IMR-90 (cell line): ENCODE measurements at regions not wholly inside any gene's neighbourhood (a gene's known extent, or its start where the extent isn't known, plus 50 kb on each side); places are given as distances from the start of the nearest gene placed in this dataset.

ENCODE experiments used
- ATAC-seq: fragments of 200-7000 bp; cut with Tn5 transposase; 2 replicates; pipeline ENCODE4 v1.9.1; 2020; ENCODE audit warnings: low read depth, mild to moderate bottlenecking, moderate library complexity
- BruUV-seq: library from RNA; stranded (reverse); fragments of 400-500 nt; replicated peaks from 2 replicates; lab custom pipeline; 2021; lab: Mats Ljungman, UMichigan
- CTCF ChIA-PET: fragments of 300-600 bp; formaldehyde crosslinking; extraction: SDS; loops from one replicate; lab custom pipeline; 2021; ENCODE audit warnings: antibody characterized with exemption; lab: Yijun Ruan, JAX
- POLR2A ChIA-PET: fragments of 300-600 bp; sonication (Branson Sonifier 250); formaldehyde crosslinking; loops from one replicate; lab custom pipeline; 2022; ENCODE audit warnings: antibody characterized with exemption; ENCODE audit not compliant: unreplicated experiment; lab: Charles Lee
- DNase-seq: peaks from one replicate; pipeline ENCODE4 v3.0.0; 2013
- H2AFZ ChIP-seq: replicated peaks from 2 replicates; pipeline ENCODE3; 2013; ENCODE audit warnings: low read length, mild to moderate bottlenecking; ENCODE audit not compliant: poor library complexity
- H2AK5ac ChIP-seq: 2 replicates; pipeline ENCODE4 v1.6.1; 2013; ENCODE audit warnings: low read depth, low read length, inconsistent platforms
- H2AK9ac ChIP-seq: replicated peaks from 2 replicates; pipeline ENCODE3; 2013; ENCODE audit warnings: mild to moderate bottlenecking, low read depth, low read length, moderate library complexity; ENCODE audit not compliant: poor library complexity
- H2BK120ac ChIP-seq: 2 replicates; pipeline ENCODE4 v1.6.1; 2013; ENCODE audit warnings: low read depth, low read length, inconsistent platforms
- H2BK15ac ChIP-seq: 3 replicates; pipeline ENCODE4 v1.6.1; 2013; ENCODE audit warnings: low read depth, low read length, inconsistent platforms
- H2BK20ac ChIP-seq: 2 replicates; pipeline ENCODE4 v1.6.1; 2013; ENCODE audit warnings: low read depth, mild to moderate bottlenecking, inconsistent platforms, low read length, moderate library complexity
- H2BK5ac ChIP-seq: 2 replicates; pipeline ENCODE4 v1.6.1; 2013; ENCODE audit warnings: mild to moderate bottlenecking, low read depth, low read length, inconsistent platforms; ENCODE audit not compliant: poor library complexity, severe bottlenecking
- H3K14ac ChIP-seq: replicated peaks from 2 replicates; pipeline ENCODE4 v1.6.1; 2013; ENCODE audit warnings: low read depth, low read length, inconsistent platforms
- H3K18ac ChIP-seq: 2 replicates; pipeline ENCODE4 v1.6.1; 2013; ENCODE audit warnings: low read depth, low read length, control low read depth
- H3K23ac ChIP-seq: 2 replicates; pipeline ENCODE4 v1.6.1; 2013; ENCODE audit warnings: low read depth, low read length, inconsistent platforms
- H3K27ac ChIP-seq: 2 replicates; pipeline ENCODE4 v1.5.1; 2013; ENCODE audit warnings: mild to moderate bottlenecking, control low read depth, low read length; ENCODE audit not compliant: insufficient read depth
- H3K27me3 ChIP-seq: 2 replicates; pipeline ENCODE4 v1.6.1; 2013; ENCODE audit warnings: low read length; ENCODE audit not compliant: control insufficient read depth, insufficient read depth
- H3K36me3 ChIP-seq: 2 replicates; pipeline ENCODE4 v1.6.1; 2013; ENCODE audit warnings: low read length, mixed read lengths; ENCODE audit not compliant: control insufficient read depth, insufficient read depth
- H3K4ac ChIP-seq: 2 replicates; pipeline ENCODE4 v1.6.1; 2013; ENCODE audit warnings: low read depth, low read length, inconsistent platforms
- H3K4me1 ChIP-seq: 2 replicates; pipeline ENCODE4 v1.6.1; 2013; ENCODE audit warnings: low read length, mixed read lengths; ENCODE audit not compliant: control insufficient read depth, insufficient read depth
- H3K4me2 ChIP-seq: 2 replicates; pipeline ENCODE4 v1.6.1; 2013; ENCODE audit warnings: low read depth, mild to moderate bottlenecking, control low read depth, low read length, moderate library complexity
- H3K4me3 ChIP-seq: 2 replicates; pipeline ENCODE4 v1.5.1; 2013; ENCODE audit warnings: low read depth, mild to moderate bottlenecking, control low read depth, low read length, moderate library complexity; ENCODE audit not compliant: insufficient read depth
- H3K56ac ChIP-seq: 2 replicates; pipeline ENCODE4 v1.6.1; 2013; ENCODE audit warnings: low read length, inconsistent platforms; ENCODE audit not compliant: insufficient read depth; ENCODE audit errors: extremely low read depth
- H3K79me1 ChIP-seq, 2 experiments: 2 replicates each; pipeline ENCODE4 v1.6.1; 2013; ENCODE audit warnings: low read length in 2 of 2, inconsistent platforms in 1 of 2, low read depth in 1 of 2
- H3K9ac ChIP-seq: 2 replicates; pipeline ENCODE4 v1.6.1; 2013; ENCODE audit warnings: low read depth, low read length, control low read depth
- H3K9me1 ChIP-seq: 2 replicates; pipeline ENCODE4 v1.6.1; 2013; ENCODE audit warnings: low read length, inconsistent platforms; ENCODE audit not compliant: insufficient read depth
- H3K9me3 ChIP-seq: 2 replicates; pipeline ENCODE4 v1.6.1; 2013; ENCODE audit warnings: low read length; ENCODE audit not compliant: control insufficient read depth, insufficient read depth
- H4K20me1 ChIP-seq: 2 replicates; pipeline ENCODE4 v1.6.1; 2013; ENCODE audit warnings: low read length, inconsistent platforms; ENCODE audit not compliant: insufficient read depth
- H4K5ac ChIP-seq: 2 replicates; pipeline ENCODE4 v1.6.1; 2013; ENCODE audit warnings: mild to moderate bottlenecking, low read depth, low read length, control low read depth
- H4K8ac ChIP-seq, 2 experiments: 2 replicates each; pipeline ENCODE4 v1.6.1; 2013; ENCODE audit warnings: low read depth in 2 of 2, low read length in 2 of 2, control low read depth in 1 of 2, inconsistent platforms in 1 of 2
- H4K91ac ChIP-seq: 2 replicates; pipeline ENCODE4 v1.6.1; 2013; ENCODE audit warnings: low read depth, low read length, inconsistent platforms; ENCODE audit not compliant: insufficient read depth
- BHLHE40 ChIP-seq: fragments of 150-350 bp; IDR thresholded peaks from 2 replicates; pipeline ENCODE4 v1.6.1; 2016; ENCODE audit warnings: mild to moderate bottlenecking, low read depth, low read length
- CEBPB ChIP-seq: IDR thresholded peaks from 2 replicates; pipeline ENCODE4 v1.6.1; 2012; ENCODE audit warnings: low read depth, low read length, improper control_type of control experiment
- CHD1 ChIP-seq: IDR thresholded peaks from 2 replicates; pipeline ENCODE4 v1.6.1; 2012; ENCODE audit warnings: low read depth, low read length, improper control_type of control experiment
- CTCF ChIP-seq: conservative IDR thresholded peaks from 2 replicates; pipeline ENCODE4 v1.5.1; 2012; ENCODE audit warnings: mild to moderate bottlenecking, low read depth, low read length, improper control_type of control experiment
- FOS ChIP-seq: fragments of 150-350 bp; IDR thresholded peaks from 2 replicates; pipeline ENCODE4 v1.6.1; 2016; ENCODE audit warnings: low read depth, low read length
- MAFK ChIP-seq: IDR thresholded peaks from 2 replicates; pipeline ENCODE4 v1.6.1; 2012; ENCODE audit warnings: low read depth, low read length, improper control_type of control experiment
- MAZ ChIP-seq: IDR thresholded peaks from 2 replicates; pipeline ENCODE4 v1.6.1; 2012; ENCODE audit warnings: low read depth, mild to moderate bottlenecking, low read length, improper control_type of control experiment, moderate library complexity, borderline replicate concordance
- MXI1 ChIP-seq: IDR thresholded peaks from 2 replicates; pipeline ENCODE4 v1.6.1; 2012; ENCODE audit warnings: low read depth, mild to moderate bottlenecking, low read length, moderate library complexity, borderline replicate concordance
- NFE2L2 ChIP-seq: fragments of 150-350 bp; IDR thresholded peaks from 2 replicates; pipeline ENCODE4 v1.6.1; 2016; ENCODE audit warnings: low read depth, mild to moderate bottlenecking, low read length
- RAD21 ChIP-seq: IDR thresholded peaks from 2 replicates; pipeline ENCODE4 v1.6.1; 2012; ENCODE audit warnings: low read length, improper control_type of control experiment
- RCOR1 ChIP-seq: IDR thresholded peaks from 2 replicates; pipeline ENCODE4 v1.6.1; 2012; ENCODE audit warnings: mild to moderate bottlenecking, low read length, improper control_type of control experiment; ENCODE audit not compliant: insufficient replicate concordance
- RFX5 ChIP-seq: IDR thresholded peaks from 2 replicates; pipeline ENCODE4 v1.8.0; 2012; ENCODE audit warnings: low read depth, mild to moderate bottlenecking, low read length, moderate library complexity
- SMC3 ChIP-seq: fragments of 150-350 bp; IDR thresholded peaks from 2 replicates; pipeline ENCODE4 v1.6.1; 2016; ENCODE audit warnings: low read depth, mild to moderate bottlenecking, antibody characterized with exemption, low read length, moderate library complexity
- USF2 ChIP-seq: fragments of 150-350 bp; IDR thresholded peaks from 2 replicates; pipeline ENCODE4 v1.6.1; 2017; ENCODE audit warnings: mild to moderate bottlenecking, antibody characterized with exemption, low read length, low read depth
- WGBS, 2 experiments: methylation state at CpG; one replicate each; pipeline versions ENCODE4 v1.1.5 to v1.1.7; 2013; ENCODE audit warnings: missing lambda C conversion rate in 2 of 2; ENCODE audit not compliant: insufficient read length in 1 of 2; ENCODE audit errors: extremely low coverage in 2 of 2; 5-methylcytosine and 5-hydroxymethylcytosine counted together
- dilution Hi-C: fragments of 300-500 bp; cut with HindIII; formaldehyde crosslinking; loops from one replicate; pipeline ENCODE4 v1.14.3; 2018; ENCODE audit warnings: low sequenced_read_pairs; ENCODE audit not compliant: unreplicated experiment
- in situ Hi-C: fragments of 300-500 bp; cut with MboI; formaldehyde crosslinking; loops from 3 replicates; pipeline ENCODE4 v1.14.3; 2019; ENCODE audit warnings: low sequenced_read_pairs, inconsistent platforms, mixed read lengths
- intact Hi-C: fragments of 100-400 bp; cut with micrococcal nuclease; formaldehyde crosslinking; loops from 2 replicates; pipeline ENCODE4 v1.10.0; 2022

DNA sequence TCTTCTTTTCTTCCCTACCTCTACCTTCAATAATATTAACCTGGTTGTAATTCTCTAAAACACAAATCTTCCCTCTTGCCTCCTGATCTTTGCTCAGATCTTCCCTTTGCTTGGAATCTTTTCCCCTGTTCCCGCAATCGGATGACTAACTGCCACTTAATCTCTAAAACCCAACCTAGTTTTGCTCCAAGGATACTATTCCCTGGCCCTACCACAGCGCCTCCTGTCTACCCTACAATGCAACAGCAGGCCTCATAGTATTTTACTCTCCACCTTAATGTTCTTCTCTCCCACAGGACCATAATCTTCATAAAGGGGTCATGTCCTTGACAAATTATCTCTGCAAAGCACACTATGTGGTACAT is 246.8 kb upstream of the TNP1 start:
- DNase-seq (peak; percentile 65), ATAC-seq (no peak)
- Histone ChIP-seq H3K9ac (peak overlapping the region; percentile 40; the same call in 1 of the 2 replicates), H3K79me1 (peaks cover 0 to 4% of the 10 kb centered on the region in 2 experiments; a peak in 1 of 4 replicates), H3K4me2 (no peak overlapping the region), H3K36me3 (no peaks in the 10 kb centered on the region), H3K18ac (peak overlapping the region; percentile 97), H3K4me3 (no peak overlapping the region), H2BK5ac (peak overlapping the region; percentile 100), H2AFZ (no peak overlapping the region), H4K5ac (peak overlapping the region; percentile 99), H3K4ac (peak overlapping the region; percentile 100), H3K4me1 (peaks cover 23% of the 10 kb centered on the region), H4K91ac (peak overlapping the region; percentile 100), H3K9me1 (peaks cover 13% of the 10 kb centered on the region), H2BK15ac (peak overlapping the region; percentile 91), H3K14ac (peak overlapping the region; percentile 98), H2BK20ac (peak overlapping the region; percentile 100), H3K9me3 (no peaks in the 10 kb centered on the region), H3K27me3 (no peaks in the 10 kb centered on the region), H2AK9ac (peak overlapping the region; percentile 73), H2BK120ac (peak overlapping the region; percentile 100), H3K27ac (peak overlapping the region; percentile 99), H4K20me1 (no peaks in the 10 kb centered on the region), H4K8ac (peak overlapping the region; percentile 99), H3K23ac (peak overlapping the region; percentile 100), H2AK5ac (peak overlapping the region; percentile 99), H3K56ac (peak overlapping the region; percentile 98)
- dilution Hi-C loops (no loop called here), in situ Hi-C loops (no loop called here), intact Hi-C loops (loop anchor here (1.0 to 5.0 kb wide), 6 partner anchors 56 to 606 kb away; no protein-coding TSS in a partner anchor)
- POLR2A ChIA-PET: no interaction called here
- CTCF ChIA-PET: interaction anchor here (0.8 to 1.5 kb wide), 2 partner anchors 9 to 17 kb away, joined by 3 to 5 read pairs; no protein-coding TSS in a partner anchor
- no peak for TF ChIP-seq MXI1
- peak; percentile 49 for TF ChIP-seq SMC3
- no peak for TF ChIP-seq USF2
- TF ChIP-seq CHD1: no peak
- no peak for TF ChIP-seq MAFK
- no peak for TF ChIP-seq BHLHE40
- no peak for TF ChIP-seq RCOR1
- no peak for TF ChIP-seq CEBPB
- TF ChIP-seq MAZ: no peak
- TF ChIP-seq NFE2L2: no peak
- TF ChIP-seq FOS: no peak
- TF ChIP-seq RFX5: no peak
- peak; percentile 57 for TF ChIP-seq RAD21
- peak; percentile 63 for TF ChIP-seq CTCF
- TSS peak; percentile 84 for BruUV-seq
- 40% methylated on average over 1 of the region's 3 CpGs; no CpG with 5 or more reads in 1 of the 2 experiments for WGBS, 2 experiments
